Activated naive CD8-positive, alpha-beta T cell treated with anti-CD3 and anti-CD28 coated beads, Interleukin-2, amount 50 U/mL, for 24 hours (primary cell): ENCODE measurements at regions not wholly inside any gene's neighbourhood (a gene's known extent, or its start where the extent isn't known, plus 50 kb on each side); places are given as distances from the start of the nearest gene placed in this dataset.
"Not testable (repeated sequence)": the region's sequence is repeated elsewhere in the genome, so short reads cannot be mapped to it uniquely, and the experiment has no call there.

Experiments
- ATAC-seq: fragments of 150-1000 bp; cut with Tn5 transposase; one replicate; pipeline ENCODE4 v1.10.0; 2021
- DNase-seq: peaks from one replicate; pipeline ENCODE4 v3.0.0; 2021
- H3K27ac Mint-ChIP-seq: one replicate; pipeline ENCODE4 v1.8.0; 2021; ENCODE audit warnings: mild to moderate bottlenecking, mixed read lengths
- H3K27me3 Mint-ChIP-seq: one replicate; pipeline ENCODE4 v1.8.0; 2021; ENCODE audit warnings: mixed read lengths
- H3K36me3 Mint-ChIP-seq: one replicate; pipeline ENCODE4 v1.8.0; 2021; ENCODE audit warnings: low read depth, mixed read lengths
- H3K4me1 Mint-ChIP-seq: one replicate; pipeline ENCODE4 v1.8.0; 2021; ENCODE audit warnings: mixed read lengths
- H3K4me3 Mint-ChIP-seq: one replicate; pipeline ENCODE4 v1.8.0; 2021; ENCODE audit warnings: mild to moderate bottlenecking, moderate library complexity, mixed read lengths
- H3K9me3 Mint-ChIP-seq: one replicate; pipeline ENCODE4 v1.8.0; 2021; ENCODE audit warnings: mixed read lengths

GRCh38 chr21:22762463-22762862, 1764.3 kb downstream of the NCAM2 start:
- no peaks in the 10 kb centered on the region for H3K36me3 Mint-ChIP-seq
- no peaks in the 10 kb centered on the region for H3K9me3 Mint-ChIP-seq
- no peak for DNase-seq

GRCh38 chr21:22763442-22763841, 1765.2 kb downstream of the NCAM2 start:
- H3K9me3 Mint-ChIP-seq = no peaks in the 10 kb centered on the region
- H3K27me3 Mint-ChIP-seq = no peaks in the 10 kb centered on the region
- H3K36me3 Mint-ChIP-seq = no peaks in the 10 kb centered on the region
- H3K27ac Mint-ChIP-seq = no peak overlapping the region
- H3K4me1 Mint-ChIP-seq = no peaks in the 10 kb centered on the region
- H3K4me3 Mint-ChIP-seq = no peak overlapping the region
- ATAC-seq (no peak), DNase-seq (no peak)

More at GRCh38 chr21:22762463-22762862, 1764.3 kb downstream of the NCAM2 start:
- Mint-ChIP-seq H3K4me1 (no peaks in the 10 kb centered on the region), H3K27me3 (no peaks in the 10 kb centered on the region), H3K27ac (no peak overlapping the region), H3K4me3 (no peak overlapping the region)
- ATAC-seq = no peak

- H3K4me3 Mint-ChIP-seq = no peak overlapping the region
- H3K9me3 Mint-ChIP-seq = no peaks in the 10 kb centered on the region
- no peaks in the 10 kb centered on the region for H3K4me1 Mint-ChIP-seq
- no peak for ATAC-seq
- H3K27me3 Mint-ChIP-seq = no peaks in the 10 kb centered on the region
- no peak overlapping the region for H3K27ac Mint-ChIP-seq
- no peak for DNase-seq
- H3K36me3 Mint-ChIP-seq = no peaks in the 10 kb centered on the region
These were observed 1766.0 kb downstream of the NCAM2 start for GRCh38 chr21:22764222-22764621.

GRCh38 chr21:22791376-22791775, 1793.2 kb downstream of the NCAM2 start:
- Mint-ChIP-seq H3K27ac (no peak overlapping the region), H3K27me3 (no peaks in the 10 kb centered on the region), H3K9me3 (no peaks in the 10 kb centered on the region), H3K36me3 (no peaks in the 10 kb centered on the region), H3K4me1 (no peaks in the 10 kb centered on the region), H3K4me3 (no peak overlapping the region)
- no peak for DNase-seq
- no peak for ATAC-seq

GRCh38 chr21:22791986-22792560, 1793.9 kb downstream of the NCAM2 start:
- Mint-ChIP-seq H3K4me1 (no peaks in the 10 kb centered on the region), H3K36me3 (no peaks in the 10 kb centered on the region), H3K9me3 (no peaks in the 10 kb centered on the region), H3K27me3 (no peaks in the 10 kb centered on the region), H3K27ac (no peak overlapping the region), H3K4me3 (no peak overlapping the region)
- DNase-seq (peak; percentile 4), ATAC-seq (no peak)

- no peaks in the 10 kb centered on the region for H3K9me3 Mint-ChIP-seq
- ATAC-seq (no peak), DNase-seq (no peak)
- no peak overlapping the region for H3K27ac Mint-ChIP-seq
- H3K27me3 Mint-ChIP-seq = no peaks in the 10 kb centered on the region
- H3K4me3 Mint-ChIP-seq = no peak overlapping the region
- H3K4me1 Mint-ChIP-seq = no peaks in the 10 kb centered on the region
- H3K36me3 Mint-ChIP-seq = no peaks in the 10 kb centered on the region
These were observed 1796.9 kb downstream of the NCAM2 start for GRCh38 chr21:22795091-22795490.

GRCh38 chr21:22795644-22796043, 1797.4 kb downstream of the NCAM2 start:
- Mint-ChIP-seq H3K27me3 (no peaks in the 10 kb centered on the region), H3K4me1 (no peaks in the 10 kb centered on the region), H3K4me3 (no peak overlapping the region), H3K9me3 (no peaks in the 10 kb centered on the region), H3K27ac (no peak overlapping the region), H3K36me3 (no peaks in the 10 kb centered on the region)
- DNase-seq (no peak), ATAC-seq (no peak)

GRCh38 chr21:22796147-22796546, 1797.9 kb downstream of the NCAM2 start:
- H3K27me3 Mint-ChIP-seq = no peaks in the 10 kb centered on the region
- no peaks in the 10 kb centered on the region for H3K9me3 Mint-ChIP-seq
- H3K36me3 Mint-ChIP-seq = no peaks in the 10 kb centered on the region
- H3K27ac Mint-ChIP-seq = no peak overlapping the region
- H3K4me1 Mint-ChIP-seq = no peaks in the 10 kb centered on the region
- ATAC-seq (peak; percentile 46), DNase-seq (no peak)
- H3K4me3 Mint-ChIP-seq = no peak overlapping the region

- no peaks in the 10 kb centered on the region for H3K9me3 Mint-ChIP-seq
- no peak overlapping the region for H3K4me3 Mint-ChIP-seq
- H3K4me1 Mint-ChIP-seq = no peaks in the 10 kb centered on the region
- DNase-seq = no peak
- H3K27me3 Mint-ChIP-seq = no peaks in the 10 kb centered on the region
- no peaks in the 10 kb centered on the region for H3K36me3 Mint-ChIP-seq
- ATAC-seq = no peak
- H3K27ac Mint-ChIP-seq = no peak overlapping the region
These were observed 1805.9 kb downstream of the NCAM2 start for GRCh38 chr21:22804151-22804550.

- H3K27me3 Mint-ChIP-seq = no peaks in the 10 kb centered on the region
- DNase-seq = no peak
- no peak overlapping the region for H3K4me3 Mint-ChIP-seq
- H3K9me3 Mint-ChIP-seq = peaks cover 4% of the 10 kb centered on the region
- H3K4me1 Mint-ChIP-seq = no peaks in the 10 kb centered on the region
- no peak overlapping the region for H3K27ac Mint-ChIP-seq
- ATAC-seq = no peak
- no peaks in the 10 kb centered on the region for H3K36me3 Mint-ChIP-seq
These were observed 1808.1 kb downstream of the NCAM2 start for GRCh38 chr21:22806278-22806677.

GRCh38 chr21:22813201-22813600, 1815.0 kb downstream of the NCAM2 start:
- H3K27me3 Mint-ChIP-seq = no peaks in the 10 kb centered on the region
- H3K4me1 Mint-ChIP-seq = no peaks in the 10 kb centered on the region
- no peak for ATAC-seq
- no peak for DNase-seq
- peaks cover 4% of the 10 kb centered on the region for H3K9me3 Mint-ChIP-seq
- H3K4me3 Mint-ChIP-seq = no peak overlapping the region
- H3K36me3 Mint-ChIP-seq = no peaks in the 10 kb centered on the region
- H3K27ac Mint-ChIP-seq = no peak overlapping the region

GRCh38 chr21:22818681-22819485, 1820.7 kb downstream of the NCAM2 start:
- ATAC-seq, H3K4me3 Mint-ChIP-seq, H3K4me1 Mint-ChIP-seq, H3K9me3 Mint-ChIP-seq, DNase-seq, H3K27me3 Mint-ChIP-seq, H3K36me3 Mint-ChIP-seq, H3K27ac Mint-ChIP-seq: not testable (repeated sequence)

GRCh38 chr21:22827422-22827821, 1829.2 kb downstream of the NCAM2 start:
- Mint-ChIP-seq H3K27ac (no peak overlapping the region), H3K36me3 (no peaks in the 10 kb centered on the region), H3K4me3 (no peak overlapping the region), H3K27me3 (no peaks in the 10 kb centered on the region), H3K9me3 (peaks cover 19% of the 10 kb centered on the region), H3K4me1 (no peaks in the 10 kb centered on the region)
- DNase-seq = no peak
- ATAC-seq = no peak

- H3K27me3 Mint-ChIP-seq = no peaks in the 10 kb centered on the region
These were observed 1844.7 kb downstream of the NCAM2 start for GRCh38 chr21:22842875-22843274.

GRCh38 chr21:22855581-22855980, 1857.4 kb downstream of the NCAM2 start:
- Mint-ChIP-seq H3K4me3 (no peak overlapping the region), H3K9me3 (no peaks in the 10 kb centered on the region), H3K36me3 (no peaks in the 10 kb centered on the region), H3K27ac (no peak overlapping the region), H3K27me3 (no peaks in the 10 kb centered on the region), H3K4me1 (no peaks in the 10 kb centered on the region)
- ATAC-seq (no peak), DNase-seq (no peak)

More at GRCh38 chr21:22842875-22843274, 1844.7 kb downstream of the NCAM2 start:
- Mint-ChIP-seq H3K27ac (no peak overlapping the region), H3K9me3 (no peaks in the 10 kb centered on the region), H3K36me3 (no peaks in the 10 kb centered on the region), H3K4me3 (no peak overlapping the region), H3K4me1 (no peaks in the 10 kb centered on the region)
- DNase-seq = no peak
- no peak for ATAC-seq
